HG03045 (cell line): ENCODE measurements at regions not wholly inside any gene's neighbourhood (a gene's known extent, or its start where the extent isn't known, plus 50 kb on each side); places are given as distances from the start of the nearest gene placed in this dataset.

Experiments
- ATAC-seq: cut with Tn5 transposase; IDR thresholded peaks from one replicate; pipeline ENCODE4 v1.9.1; 2021; ENCODE audit warnings: mild to moderate bottlenecking, moderate library complexity; ENCODE audit not compliant: unreplicated experiment

DNA sequence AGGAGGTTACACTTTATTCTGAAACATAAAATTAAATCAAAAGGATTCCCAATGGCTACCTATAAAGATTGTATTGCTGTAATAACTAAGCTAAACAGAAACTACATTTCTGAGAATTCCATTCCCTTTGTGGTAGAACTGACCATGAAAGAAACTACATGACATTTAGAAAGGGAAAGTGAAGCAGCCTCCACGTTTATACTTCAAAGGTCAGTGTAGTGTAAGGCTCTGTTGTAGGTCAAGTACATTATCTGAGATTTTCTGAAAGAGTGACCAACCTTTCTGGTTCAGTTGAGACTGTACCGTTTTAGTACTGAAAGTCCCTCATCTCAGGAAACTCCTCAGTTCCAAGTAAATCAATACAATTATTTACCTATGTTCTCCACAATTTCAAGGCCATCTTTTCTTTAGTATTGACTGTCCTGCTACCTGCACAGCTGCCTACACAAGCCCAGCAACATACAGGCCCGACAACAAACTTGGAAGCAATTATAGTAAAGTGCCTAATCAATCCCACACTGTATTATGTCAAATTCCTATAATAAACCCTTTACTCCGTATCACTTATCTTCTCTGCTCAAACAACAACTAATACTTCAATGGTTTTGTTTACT, 343.0 kb downstream of the PLOD2 start:
- ATAC-seq, result no peak

DNA sequence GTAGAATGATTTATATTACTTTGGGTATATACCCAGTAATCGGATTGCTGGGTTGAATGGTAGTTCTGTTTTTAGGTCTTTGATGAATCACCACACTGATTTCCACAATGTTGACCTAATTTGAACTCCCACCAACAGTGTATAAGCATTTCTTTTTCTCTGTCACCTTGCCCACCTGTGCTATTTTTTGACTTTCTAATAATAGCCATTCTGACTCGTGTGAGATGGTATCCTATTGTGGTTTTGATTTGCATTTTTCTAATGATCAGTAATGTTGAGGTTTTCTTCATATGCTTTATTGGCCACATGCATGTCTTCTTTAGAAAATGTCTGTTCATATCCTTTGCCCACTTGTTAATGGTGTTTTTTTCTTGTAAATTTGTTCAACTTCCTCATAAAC, 340.8 kb downstream of the PLOD2 start:
- no peak for ATAC-seq

- no peak for ATAC-seq
Observed at GRCh38 chr3:145842294-145842902, 318.6 kb downstream of the PLOD2 start.

DNA sequence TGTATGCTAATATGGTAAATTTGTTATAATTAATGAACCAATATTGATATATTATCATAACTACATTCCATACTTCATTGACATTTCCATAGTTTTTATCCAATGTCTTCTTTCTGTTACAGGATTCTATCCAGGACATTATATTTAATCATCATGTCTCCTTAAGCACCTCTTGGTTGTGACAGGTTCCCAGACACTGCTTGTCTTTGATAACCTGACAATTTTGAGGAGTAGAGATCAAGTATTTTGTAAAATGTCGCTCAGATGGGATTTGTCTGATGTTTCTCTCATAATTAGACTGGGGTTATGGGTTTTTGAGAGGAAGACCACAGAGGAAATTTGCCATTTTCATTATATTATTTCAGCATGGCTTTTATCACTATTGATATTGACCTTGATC, 317.4 kb downstream of the PLOD2 start:
- ATAC-seq, result no peak

DNA sequence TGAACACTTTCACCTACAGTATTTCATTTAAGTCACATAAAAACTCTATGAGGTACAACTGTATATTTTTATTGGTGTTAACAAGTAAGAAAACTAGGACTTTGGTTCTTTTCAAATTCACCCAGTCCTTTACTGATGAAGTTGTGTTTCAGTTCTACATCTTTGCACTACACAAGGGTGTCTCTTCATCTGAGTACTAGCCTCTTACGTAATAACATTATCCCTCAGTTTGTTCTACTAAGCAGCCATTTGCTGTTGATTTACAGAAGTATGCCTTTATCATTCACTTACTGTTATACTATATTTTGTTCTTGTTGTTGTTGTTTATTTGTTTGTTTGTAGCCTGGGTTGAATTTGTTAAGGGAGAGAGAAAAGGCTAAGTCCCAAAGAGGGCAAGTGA, 311.9 kb downstream of the PLOD2 start:
- ATAC-seq, result no peak

GRCh38 chr3:145854499-145854898, 306.5 kb downstream of the PLOD2 start:
- no peak for ATAC-seq

DNA sequence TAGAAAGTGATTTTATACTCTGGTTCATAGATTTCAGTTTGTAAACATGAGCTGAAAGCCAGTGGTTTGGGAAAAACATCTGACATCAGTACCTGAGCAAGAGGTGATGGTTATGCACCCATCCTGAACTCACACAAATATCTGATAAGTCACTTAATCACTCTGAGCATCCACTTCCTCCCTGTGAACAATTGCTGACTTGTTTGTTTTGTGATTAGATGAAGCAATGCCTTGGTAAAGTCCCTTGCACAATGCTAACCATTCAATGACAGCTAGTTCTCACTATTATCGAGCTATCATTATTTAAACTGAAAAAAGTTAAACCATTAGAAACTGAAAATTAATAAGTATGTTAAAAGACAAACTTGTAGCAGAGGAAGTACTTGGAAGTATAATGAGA, 303.0 kb downstream of the PLOD2 start:
- no peak for ATAC-seq

- ATAC-seq, result no peak
Observed at GRCh38 chr3:145864336-145864735, 296.6 kb downstream of the PLOD2 start.

- ATAC-seq, result no peak
Observed at GRCh38 chr3:145865399-145866018, 295.5 kb downstream of the PLOD2 start.

GRCh38 chr3:145869958-145870357, 291.0 kb downstream of the PLOD2 start:
- ATAC-seq, result no peak

DNA sequence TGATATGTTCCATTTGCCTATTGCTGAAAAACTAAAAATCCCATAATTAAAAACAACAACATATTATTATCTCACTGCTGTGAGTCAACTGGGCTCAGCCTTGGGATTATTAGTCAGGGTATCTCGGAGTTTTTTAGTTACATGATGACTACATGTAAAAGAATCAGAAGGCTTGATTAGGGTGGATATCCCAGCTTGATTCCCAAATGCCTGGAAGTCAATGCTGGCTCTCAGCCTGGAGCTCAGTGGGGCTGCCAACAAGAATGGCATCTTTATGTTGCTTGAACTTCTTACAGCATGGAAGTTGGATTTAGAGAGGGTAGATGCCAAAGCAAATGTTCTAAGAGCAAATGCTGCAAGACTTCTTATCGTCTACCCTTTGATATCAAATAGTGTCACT, 278.5 kb downstream of the PLOD2 start:
- ATAC-seq, result no peak

DNA sequence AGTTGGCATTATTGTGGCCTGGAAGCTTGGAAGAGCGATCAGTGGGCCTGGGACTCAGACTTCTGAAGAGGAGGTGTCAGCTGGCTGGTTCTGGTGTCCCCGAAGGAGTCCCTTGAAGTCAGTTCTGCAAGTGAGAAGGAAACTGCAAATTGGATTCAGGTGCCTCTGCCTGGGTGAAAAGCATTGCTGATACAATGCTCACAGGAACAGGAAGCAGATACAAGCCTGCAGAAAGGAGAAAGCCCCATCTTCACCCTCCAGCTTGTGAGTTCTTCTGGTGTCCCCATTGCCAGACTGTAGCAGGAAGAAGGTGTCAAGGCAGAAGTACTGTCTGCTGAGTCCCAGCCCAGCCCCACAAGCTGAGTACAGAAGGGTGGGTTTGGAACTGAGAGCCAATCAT, 271.3 kb downstream of the PLOD2 start:
- ATAC-seq, result no peak

DNA sequence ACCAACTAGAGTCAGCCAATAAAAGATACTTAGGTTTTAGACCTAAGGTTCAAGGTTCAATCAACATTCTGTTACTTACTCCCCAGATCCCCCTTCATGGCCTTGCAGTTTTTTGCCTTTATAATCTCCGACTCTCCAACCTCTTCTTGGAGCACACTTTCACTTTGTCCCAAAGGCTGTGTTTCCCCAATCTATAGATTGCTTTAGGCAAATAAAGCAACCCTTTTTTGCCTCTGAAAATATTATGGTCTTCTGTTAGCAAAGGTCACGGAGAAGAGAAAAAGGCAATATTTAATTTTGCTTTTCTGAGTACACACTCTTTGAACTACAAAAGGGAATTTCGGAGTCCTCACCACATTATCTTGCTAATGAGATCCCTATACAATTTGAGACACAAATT, 268.1 kb downstream of the PLOD2 start:
- ATAC-seq, result no peak

DNA sequence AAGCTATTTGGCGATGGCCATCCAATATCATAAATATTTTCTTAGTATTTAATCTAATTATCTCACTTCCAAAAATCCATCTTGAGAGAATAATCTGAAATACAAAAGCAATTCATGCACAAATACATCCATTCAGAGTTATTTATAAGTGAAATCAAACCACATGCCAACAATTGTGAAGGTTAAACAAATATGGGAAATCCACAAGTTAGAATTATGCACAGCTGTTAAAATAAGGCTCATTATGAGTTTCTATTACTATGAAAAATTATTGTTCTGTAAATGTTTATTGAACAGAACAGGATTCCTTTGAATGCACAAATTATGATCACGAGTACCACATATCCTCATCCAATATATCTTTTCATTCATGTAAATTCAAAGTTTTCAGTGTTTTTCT, 267.7 kb downstream of the PLOD2 start:
- ATAC-seq, result no peak

DNA sequence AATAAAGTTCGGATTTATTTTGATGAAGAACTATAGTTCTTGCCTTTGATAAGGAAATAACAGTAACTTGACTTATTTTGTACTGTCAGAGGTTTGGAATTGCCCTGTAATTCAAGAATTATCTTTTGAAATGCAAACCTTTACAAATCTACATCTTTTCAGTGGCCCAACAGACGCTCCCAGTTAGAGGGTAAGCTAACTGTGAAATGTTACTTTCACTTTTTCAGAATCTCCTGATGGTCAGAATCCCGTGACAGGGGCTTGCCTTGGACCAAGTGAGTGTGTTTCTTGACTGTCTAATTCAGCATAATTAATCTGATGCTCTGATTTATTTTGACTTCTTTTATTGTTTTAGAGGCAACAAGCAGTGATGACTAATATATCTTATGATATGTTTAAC, 262.5 kb downstream of the PLOD2 start:
- no peak for ATAC-seq

GRCh38 chr3:145899241-145899640, 261.7 kb downstream of the PLOD2 start:
- ATAC-seq, result no peak

DNA sequence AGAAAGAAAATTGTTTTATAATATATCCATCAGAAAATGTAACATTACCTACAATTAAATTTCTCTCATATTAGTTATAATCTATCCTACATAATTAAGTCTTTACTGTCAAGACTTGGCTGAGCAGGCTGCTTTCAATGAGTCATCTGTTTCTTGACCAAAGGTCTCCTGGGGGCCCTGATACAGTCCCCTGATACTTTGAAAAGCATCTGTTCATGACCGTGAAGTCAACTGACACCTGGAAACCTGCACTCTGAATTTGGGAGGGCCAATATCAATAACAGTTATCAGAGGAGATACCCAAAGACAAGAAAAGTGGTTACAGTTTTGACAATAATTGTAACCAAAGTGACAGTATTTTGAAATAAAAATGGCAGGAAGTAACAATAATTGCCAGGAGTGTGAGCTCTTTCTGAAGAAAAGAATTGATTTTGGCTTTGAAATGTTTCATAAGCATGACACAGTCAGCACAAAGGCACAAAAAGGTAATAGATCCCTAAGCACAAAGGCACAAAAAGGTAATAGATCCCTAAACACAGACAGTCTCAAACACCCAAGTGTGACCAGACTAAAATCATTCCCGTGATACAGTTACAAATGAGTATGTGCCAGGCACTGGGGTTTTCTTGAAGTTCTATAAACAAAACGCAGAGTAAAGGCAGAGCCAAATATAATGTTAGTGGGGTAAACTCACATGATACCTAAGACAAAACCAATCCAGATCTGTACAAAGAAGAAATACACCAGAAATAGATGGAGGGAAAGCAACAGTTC, 260.7 kb downstream of the PLOD2 start:
- ATAC-seq, result peak; percentile 45

GRCh38 chr3:145902166-145902565, 258.8 kb downstream of the PLOD2 start:
- ATAC-seq, result no peak

- ATAC-seq, result no peak
Observed at GRCh38 chr3:145903472-145904013, 257.4 kb downstream of the PLOD2 start.

DNA sequence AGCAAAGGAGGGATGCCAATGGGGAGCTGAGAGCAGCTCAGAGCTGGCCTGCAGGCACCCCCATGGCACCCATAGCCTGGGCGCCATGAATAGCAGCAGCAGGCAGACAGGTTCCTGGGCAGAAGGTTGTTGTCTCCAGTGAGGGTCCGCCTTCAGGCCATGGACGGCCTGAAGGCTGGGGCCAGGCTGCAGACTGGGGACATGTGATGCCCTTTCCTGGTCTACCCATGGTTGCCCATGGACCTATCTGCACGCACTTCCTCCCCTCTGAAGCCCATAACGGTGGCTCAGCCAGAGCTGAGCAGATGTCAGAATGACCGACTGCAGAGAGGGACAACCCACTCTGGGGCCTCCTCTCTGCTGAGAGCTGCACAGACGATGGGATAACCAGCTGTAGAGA, 256.8 kb downstream of the PLOD2 start:
- no peak for ATAC-seq

DNA sequence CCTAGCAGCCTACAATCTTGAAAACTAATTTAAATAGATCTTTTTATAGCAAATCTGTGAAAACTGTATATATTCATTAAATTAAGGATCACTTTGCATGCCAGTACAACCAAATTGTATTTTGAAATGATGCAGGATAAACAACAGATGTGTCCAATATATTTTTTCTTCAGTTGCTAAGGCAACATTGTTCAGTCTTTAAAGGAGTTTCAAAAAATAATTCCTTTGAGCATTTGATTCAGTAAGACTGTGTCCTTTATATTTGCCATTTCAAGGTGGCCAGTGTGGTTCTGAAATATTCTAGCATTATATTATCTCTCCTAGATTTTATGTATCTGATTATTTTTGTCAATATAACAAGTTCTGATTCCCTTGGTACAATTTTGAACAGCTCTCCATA, 254.7 kb downstream of the PLOD2 start:
- ATAC-seq, result no peak

- ATAC-seq, result no peak
Observed at GRCh38 chr3:145906755-145907154, 254.2 kb downstream of the PLOD2 start.
